SH-SY5Y (cell line): ENCODE measurements at regions not wholly inside any gene's neighbourhood (a gene's known extent, or its start where the extent isn't known, plus 50 kb on each side); places are given as distances from the start of the nearest gene placed in this dataset.

Source experiments
- GATA2 ChIP-seq: IDR thresholded peaks from 2 replicates; pipeline ENCODE4 v1.6.1; 2011; ENCODE audit warnings: mild to moderate bottlenecking, low read depth, low read length
- GATA3 ChIP-seq: IDR thresholded peaks from 2 replicates; pipeline ENCODE4 v1.6.1; 2011; ENCODE audit warnings: low read depth, mild to moderate bottlenecking, low read length, moderate library complexity

- TF ChIP-seq GATA2 (no peak), GATA3 (no peak)
These were observed 213.7 kb upstream of the PLSCR5 start for GRCh38 chr3:146818866-146819265.
